Endodermal cell (in vitro differentiated cells): ENCODE measurements at regions not wholly inside any gene's neighbourhood (a gene's known extent, or its start where the extent isn't known, plus 50 kb on each side); places are given as distances from the start of the nearest gene placed in this dataset.

Experiments
- DNase-seq: peaks from one replicate; pipeline ENCODE4 v3.0.0-alpha.2; 2017
- H3K27ac ChIP-seq: 2 replicates; pipeline ENCODE4 v1.5.1; 2013; ENCODE audit warnings: mild to moderate bottlenecking, low read depth, low read length, moderate library complexity
- H3K27me3 ChIP-seq: 2 replicates; pipeline ENCODE4 v1.6.1; 2013; ENCODE audit warnings: mild to moderate bottlenecking, low read length, moderate library complexity; ENCODE audit not compliant: insufficient read depth, control insufficient read depth, poor library complexity, severe bottlenecking
- H3K36me3 ChIP-seq: 2 replicates; pipeline ENCODE4 v1.7.0; 2013; ENCODE audit warnings: mild to moderate bottlenecking, low read length, moderate library complexity; ENCODE audit not compliant: control insufficient read depth, insufficient read depth
- H3K4me1 ChIP-seq: one replicate; pipeline ENCODE4 v1.7.0; 2013; ENCODE audit warnings: low read length; ENCODE audit not compliant: control insufficient read depth, insufficient read depth
- H3K4me3 ChIP-seq: 2 replicates; pipeline ENCODE4 v1.5.1; 2013; ENCODE audit warnings: mild to moderate bottlenecking, low read length, moderate library complexity
- H3K9ac ChIP-seq: 2 replicates; pipeline ENCODE4 v1.6.1; 2013; ENCODE audit warnings: mild to moderate bottlenecking, low read length, moderate library complexity; ENCODE audit not compliant: poor library complexity, severe bottlenecking; ENCODE audit errors: extremely low read depth
- H3K9me3 ChIP-seq: 2 replicates; pipeline ENCODE4 v1.6.1; 2013; ENCODE audit warnings: mild to moderate bottlenecking, low read length, moderate library complexity; ENCODE audit not compliant: control insufficient read depth
- H3K27ac Mint-ChIP-seq: 2 replicates; pipeline ENCODE4 v1.8.0; 2020; ENCODE audit warnings: mixed read lengths
- H3K27me3 Mint-ChIP-seq: 2 replicates; pipeline ENCODE4 v1.8.0; 2021; ENCODE audit warnings: mild to moderate bottlenecking, mixed read lengths; ENCODE audit not compliant: insufficient read depth
- H3K36me3 Mint-ChIP-seq: 2 replicates; pipeline ENCODE4 v1.8.0; 2020; ENCODE audit warnings: low read depth, mixed read lengths
- H3K4me1 Mint-ChIP-seq: 2 replicates; pipeline ENCODE4 v1.8.0; 2020; ENCODE audit warnings: mixed read lengths
- H3K4me3 Mint-ChIP-seq: 2 replicates; pipeline ENCODE4 v1.8.0; 2020; ENCODE audit warnings: mild to moderate bottlenecking, moderate library complexity, mixed read lengths
- H3K9me3 Mint-ChIP-seq: 2 replicates; pipeline ENCODE4 v1.8.0; 2020; ENCODE audit warnings: mild to moderate bottlenecking, mixed read lengths
- WGBS, 2 experiments: methylation state at CpG; one replicate each; pipeline versions ENCODE4 v1.1.5 to v1.1.7; 2013; ENCODE audit warnings: missing lambda C conversion rate in 2 of 2, mixed read lengths in 1 of 2; ENCODE audit not compliant: insufficient coverage in 1 of 2, insufficient read length in 1 of 2; 5-methylcytosine and 5-hydroxymethylcytosine counted together
- TF ChIP-seq, protein P1 (sequence below): fragments of 200-600 bp; sonication (generic); conservative IDR thresholded peaks from 2 replicates; pipeline ENCODE4 v1.5.0; 2021; ENCODE audit warnings: antibody characterized with exemption, mild to moderate bottlenecking

DNA sequence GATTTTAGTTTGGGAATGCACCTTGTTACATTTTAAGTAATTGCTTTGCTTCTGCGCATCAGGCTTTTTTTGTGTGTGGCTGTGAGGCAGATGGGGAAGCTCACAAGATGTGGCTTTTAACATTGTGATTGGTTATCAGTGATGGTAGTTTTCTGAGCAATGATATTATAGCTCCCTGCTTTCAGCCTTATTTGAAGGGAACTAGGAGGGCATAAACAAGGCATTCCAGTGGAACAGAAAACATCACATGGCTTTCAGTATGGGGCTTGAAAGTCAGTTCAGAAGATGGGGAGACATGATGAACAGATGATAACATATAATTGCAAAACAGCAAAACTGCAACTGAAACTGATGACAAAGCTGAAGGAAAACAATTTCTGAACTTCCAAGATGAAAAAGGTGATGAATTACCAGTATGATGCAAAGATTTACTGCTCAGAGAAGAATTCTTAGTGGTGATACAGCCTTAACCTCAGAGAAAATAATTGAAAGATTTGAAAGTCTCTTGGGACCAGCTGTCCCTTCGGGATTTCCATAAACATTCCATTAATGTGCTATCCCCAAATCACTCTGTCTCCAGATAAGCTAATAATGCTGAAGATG lies 439.7 kb downstream of the RND3 start:
- Histone ChIP-seq H3K27ac (no peak overlapping the region), H3K4me3 (no peak overlapping the region), H3K4me1 (no peaks in the 10 kb centered on the region), H3K27me3 (no peaks in the 10 kb centered on the region), H3K9ac (no peak overlapping the region), H3K36me3 (no peaks in the 10 kb centered on the region), H3K9me3 (no peaks in the 10 kb centered on the region)
- TF ChIP-seq, protein P1, sequence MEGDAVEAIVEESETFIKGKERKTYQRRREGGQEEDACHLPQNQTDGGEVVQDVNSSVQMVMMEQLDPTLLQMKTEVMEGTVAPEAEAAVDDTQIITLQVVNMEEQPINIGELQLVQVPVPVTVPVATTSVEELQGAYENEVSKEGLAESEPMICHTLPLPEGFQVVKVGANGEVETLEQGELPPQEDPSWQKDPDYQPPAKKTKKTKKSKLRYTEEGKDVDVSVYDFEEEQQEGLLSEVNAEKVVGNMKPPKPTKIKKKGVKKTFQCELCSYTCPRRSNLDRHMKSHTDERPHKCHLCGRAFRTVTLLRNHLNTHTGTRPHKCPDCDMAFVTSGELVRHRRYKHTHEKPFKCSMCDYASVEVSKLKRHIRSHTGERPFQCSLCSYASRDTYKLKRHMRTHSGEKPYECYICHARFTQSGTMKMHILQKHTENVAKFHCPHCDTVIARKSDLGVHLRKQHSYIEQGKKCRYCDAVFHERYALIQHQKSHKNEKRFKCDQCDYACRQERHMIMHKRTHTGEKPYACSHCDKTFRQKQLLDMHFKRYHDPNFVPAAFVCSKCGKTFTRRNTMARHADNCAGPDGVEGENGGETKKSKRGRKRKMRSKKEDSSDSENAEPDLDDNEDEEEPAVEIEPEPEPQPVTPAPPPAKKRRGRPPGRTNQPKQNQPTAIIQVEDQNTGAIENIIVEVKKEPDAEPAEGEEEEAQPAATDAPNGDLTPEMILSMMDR: no peak
- no peak for DNase-seq
- no peaks in the 10 kb centered on the region for H3K27me3 Mint-ChIP-seq
- H3K27ac Mint-ChIP-seq: no peak overlapping the region
- 96 to 100% methylated on average over 1 to 2 of the region's 2 CpGs for WGBS, 2 experiments
- H3K4me3 Mint-ChIP-seq: no peak overlapping the region
- no peaks in the 10 kb centered on the region for H3K4me1 Mint-ChIP-seq
- no peaks in the 10 kb centered on the region for H3K36me3 Mint-ChIP-seq
- no peaks in the 10 kb centered on the region for H3K9me3 Mint-ChIP-seq

DNA sequence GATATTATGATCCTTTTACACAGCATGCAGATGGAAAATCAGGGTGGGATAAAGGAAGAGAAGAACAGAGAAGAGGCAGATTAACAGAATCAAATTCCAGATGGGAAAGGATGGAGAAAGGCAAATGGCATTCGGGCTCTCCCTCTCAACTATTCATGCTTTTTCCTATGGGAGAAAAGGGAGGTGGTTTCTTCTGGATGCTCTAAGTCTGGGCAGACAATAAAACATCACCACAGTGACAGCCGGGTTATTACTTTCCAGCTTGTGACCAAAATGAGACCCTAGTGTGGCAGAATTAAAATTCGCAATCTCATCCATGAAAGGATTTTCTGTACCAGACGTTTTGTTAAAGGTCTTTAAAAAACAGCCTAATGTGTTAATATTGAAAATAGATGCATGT lies 440.7 kb downstream of the RND3 start:
- H3K4me1 ChIP-seq: no peaks in the 10 kb centered on the region
- H3K27ac Mint-ChIP-seq: no peak overlapping the region
- 85 to 94% methylated on average over 2 to 4 of the region's 4 CpGs for WGBS, 2 experiments

DNA sequence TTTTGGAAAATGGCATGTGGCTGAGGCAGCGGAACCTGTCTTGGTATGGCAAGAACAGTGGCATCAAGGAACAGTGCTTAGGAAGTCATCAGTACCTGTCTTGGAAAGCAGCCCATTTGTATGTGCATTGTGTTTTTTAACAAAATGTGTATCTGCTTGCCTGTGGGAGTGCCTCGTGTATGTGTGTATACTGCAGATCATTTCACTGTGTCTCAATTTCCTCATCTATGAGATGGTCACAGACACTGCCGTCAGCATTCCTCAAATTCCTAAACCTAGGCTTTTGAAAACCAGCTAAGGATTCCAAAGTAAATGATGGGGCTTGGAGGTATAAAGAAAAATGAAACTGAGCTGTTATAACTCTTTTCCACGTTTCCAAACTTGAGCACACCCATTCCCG lies 441.3 kb downstream of the RND3 start:
- 88 to 90% methylated on average over 2 to 5 of the region's 5 CpGs for WGBS, 2 experiments

More for the DNA sequence above, 440.7 kb downstream of the RND3 start:
- Histone ChIP-seq H3K4me3 (no peak overlapping the region), H3K27me3 (no peaks in the 10 kb centered on the region), H3K9ac (no peak overlapping the region), H3K36me3 (no peaks in the 10 kb centered on the region), H3K9me3 (no peaks in the 10 kb centered on the region), H3K27ac (peak overlapping the region; percentile 82)
- Mint-ChIP-seq H3K36me3 (no peaks in the 10 kb centered on the region), H3K4me3 (no peak overlapping the region), H3K9me3 (no peaks in the 10 kb centered on the region), H3K27me3 (no peaks in the 10 kb centered on the region), H3K4me1 (no peaks in the 10 kb centered on the region)
- no peak for DNase-seq
- TF ChIP-seq, protein P1: no peak

More for the DNA sequence above, 441.3 kb downstream of the RND3 start:
- Mint-ChIP-seq H3K27ac (no peak overlapping the region), H3K27me3 (no peaks in the 10 kb centered on the region), H3K4me3 (no peak overlapping the region), H3K36me3 (no peaks in the 10 kb centered on the region), H3K4me1 (no peaks in the 10 kb centered on the region), H3K9me3 (no peaks in the 10 kb centered on the region)
- Histone ChIP-seq H3K36me3 (no peaks in the 10 kb centered on the region), H3K9ac (no peak overlapping the region), H3K4me1 (no peaks in the 10 kb centered on the region), H3K9me3 (no peaks in the 10 kb centered on the region), H3K4me3 (no peak overlapping the region), H3K27ac (peak overlapping the region; percentile 82), H3K27me3 (no peaks in the 10 kb centered on the region)
- no peak for DNase-seq
- TF ChIP-seq, protein P1: no peak
